ENCODE measurements at regions not wholly inside any gene's neighbourhood (a gene's known extent, or its start where the extent isn't known, plus 50 kb on each side); places are given as distances from the start of the nearest gene placed in this dataset.

DNA sequence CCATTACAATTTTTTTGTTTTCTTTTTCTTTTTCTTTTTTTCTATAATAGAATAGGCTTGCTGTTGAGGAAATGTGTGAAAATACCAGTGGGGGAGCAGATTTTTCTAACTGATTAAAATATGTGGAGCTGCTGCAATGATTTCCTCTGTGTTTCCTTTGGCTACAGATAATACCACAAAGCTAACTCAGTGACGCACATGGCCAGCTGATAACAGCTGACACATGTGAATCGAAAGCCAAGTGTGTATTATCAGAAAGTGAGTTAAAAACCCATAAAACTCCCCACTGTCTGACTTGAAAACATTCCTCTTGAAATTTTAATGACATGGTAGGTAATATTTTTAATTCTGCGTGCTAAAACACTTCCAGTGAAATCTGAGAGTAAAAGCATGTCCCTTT is 70.8 kb upstream of the AHI1 start:
- H3K27ac ChIP-seq (ENCODE audit: low read depth in 1 of 2, low read length in 2 of 2) = no peak overlapping the region
- no peaks in the 10 kb centered on the region for H3K9me3 ChIP-seq (ENCODE audit: control insufficient read depth in 4 of 4, low read length in 3 of 4)
- peak overlapping the region in 1 of 2 donors; percentile 49 for H3K9ac ChIP-seq (ENCODE audit: low read depth in 1 of 2, low read length in 2 of 2)
- H3K27me3 ChIP-seq (ENCODE audit: control insufficient read depth in 4 of 4, insufficient read depth in 4 of 4, low read length in 3 of 4) = no peaks in the 10 kb centered on the region
- H3K4me1 ChIP-seq (ENCODE audit: control insufficient read depth in 4 of 4, insufficient read depth in 4 of 4, low read length in 3 of 4) = peaks cover 0 to 1% (median 0%) of the 10 kb centered on the region in 4 donors
- no peak for DNase-seq (ENCODE audit: low spot score)
- no peaks in the 10 kb centered on the region for H3K36me3 ChIP-seq (ENCODE audit: control insufficient read depth in 4 of 4, insufficient read depth in 3 of 4, low read depth in 1 of 4, low read length in 3 of 4)
- TF ChIP-seq, protein P1, sequence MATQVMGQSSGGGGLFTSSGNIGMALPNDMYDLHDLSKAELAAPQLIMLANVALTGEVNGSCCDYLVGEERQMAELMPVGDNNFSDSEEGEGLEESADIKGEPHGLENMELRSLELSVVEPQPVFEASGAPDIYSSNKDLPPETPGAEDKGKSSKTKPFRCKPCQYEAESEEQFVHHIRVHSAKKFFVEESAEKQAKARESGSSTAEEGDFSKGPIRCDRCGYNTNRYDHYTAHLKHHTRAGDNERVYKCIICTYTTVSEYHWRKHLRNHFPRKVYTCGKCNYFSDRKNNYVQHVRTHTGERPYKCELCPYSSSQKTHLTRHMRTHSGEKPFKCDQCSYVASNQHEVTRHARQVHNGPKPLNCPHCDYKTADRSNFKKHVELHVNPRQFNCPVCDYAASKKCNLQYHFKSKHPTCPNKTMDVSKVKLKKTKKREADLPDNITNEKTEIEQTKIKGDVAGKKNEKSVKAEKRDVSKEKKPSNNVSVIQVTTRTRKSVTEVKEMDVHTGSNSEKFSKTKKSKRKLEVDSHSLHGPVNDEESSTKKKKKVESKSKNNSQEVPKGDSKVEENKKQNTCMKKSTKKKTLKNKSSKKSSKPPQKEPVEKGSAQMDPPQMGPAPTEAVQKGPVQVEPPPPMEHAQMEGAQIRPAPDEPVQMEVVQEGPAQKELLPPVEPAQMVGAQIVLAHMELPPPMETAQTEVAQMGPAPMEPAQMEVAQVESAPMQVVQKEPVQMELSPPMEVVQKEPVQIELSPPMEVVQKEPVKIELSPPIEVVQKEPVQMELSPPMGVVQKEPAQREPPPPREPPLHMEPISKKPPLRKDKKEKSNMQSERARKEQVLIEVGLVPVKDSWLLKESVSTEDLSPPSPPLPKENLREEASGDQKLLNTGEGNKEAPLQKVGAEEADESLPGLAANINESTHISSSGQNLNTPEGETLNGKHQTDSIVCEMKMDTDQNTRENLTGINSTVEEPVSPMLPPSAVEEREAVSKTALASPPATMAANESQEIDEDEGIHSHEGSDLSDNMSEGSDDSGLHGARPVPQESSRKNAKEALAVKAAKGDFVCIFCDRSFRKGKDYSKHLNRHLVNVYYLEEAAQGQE (IDR thresholded peaks at IDR 0.05) = no peak
- TF ChIP-seq, protein P2, sequence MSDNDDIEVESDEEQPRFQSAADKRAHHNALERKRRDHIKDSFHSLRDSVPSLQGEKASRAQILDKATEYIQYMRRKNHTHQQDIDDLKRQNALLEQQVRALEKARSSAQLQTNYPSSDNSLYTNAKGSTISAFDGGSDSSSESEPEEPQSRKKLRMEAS (IDR thresholded peaks at IDR 0.05) = peak; percentile 48
- TF ChIP-seq RAD21 (IDR thresholded peaks at IDR 0.05) = peak in 1 of 2 donors; percentile 25
- WGBS = 29% methylated on average over 3 of the region's 3 CpGs
- no peak overlapping the region for H3K4me3 ChIP-seq (ENCODE audit: low read depth in 1 of 3, low read length in 3 of 3)

DNA sequence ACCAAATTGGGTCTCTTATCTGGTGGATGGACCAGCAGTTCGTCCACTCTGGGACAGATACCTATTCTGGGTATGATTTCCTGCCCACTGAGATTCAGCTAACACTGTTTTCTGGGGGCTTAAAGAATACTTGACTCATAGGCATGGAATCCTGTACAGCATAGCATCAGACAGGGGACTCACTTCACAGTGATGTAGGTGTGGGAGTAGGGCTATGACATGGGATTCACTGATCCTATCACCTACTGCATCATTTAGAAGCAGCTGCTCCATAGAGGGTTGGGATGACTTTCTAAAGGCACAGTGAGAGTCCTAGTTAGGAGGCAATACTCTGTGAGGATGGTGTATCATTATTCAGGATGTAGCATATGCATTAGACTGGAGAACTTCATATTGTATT is 74.5 kb upstream of the AHI1 start:
- 71% methylated on average over 1 of the region's 1 CpG for WGBS
- Histone ChIP-seq H3K9me3 (ENCODE audit: control insufficient read depth in 4 of 4, low read length in 3 of 4) (no peaks in the 10 kb centered on the region), H3K4me3 (ENCODE audit: low read depth in 1 of 3, low read length in 3 of 3) (no peak overlapping the region), H3K36me3 (ENCODE audit: control insufficient read depth in 4 of 4, insufficient read depth in 3 of 4, low read depth in 1 of 4, low read length in 3 of 4) (no peaks in the 10 kb centered on the region), H3K27ac (ENCODE audit: low read depth in 1 of 2, low read length in 2 of 2) (no peak overlapping the region), H3K9ac (ENCODE audit: low read depth in 1 of 2, low read length in 2 of 2) (no peak overlapping the region), H3K27me3 (ENCODE audit: control insufficient read depth in 4 of 4, insufficient read depth in 4 of 4, low read length in 3 of 4) (no peaks in the 10 kb centered on the region), H3K4me1 (ENCODE audit: control insufficient read depth in 4 of 4, insufficient read depth in 4 of 4, low read length in 3 of 4) (peaks cover 0 to 1% (median 0%) of the 10 kb centered on the region in 4 donors)
- no peak for DNase-seq (ENCODE audit: low spot score)
- no peak for TF ChIP-seq ZBTB33 (IDR thresholded peaks at IDR 0.05)
- no peak for TF ChIP-seq FOXA2 (IDR thresholded peaks at IDR 0.05)
- TF ChIP-seq HNF4A (conservative IDR thresholded peaks at IDR 0.05) = no peak

DNA sequence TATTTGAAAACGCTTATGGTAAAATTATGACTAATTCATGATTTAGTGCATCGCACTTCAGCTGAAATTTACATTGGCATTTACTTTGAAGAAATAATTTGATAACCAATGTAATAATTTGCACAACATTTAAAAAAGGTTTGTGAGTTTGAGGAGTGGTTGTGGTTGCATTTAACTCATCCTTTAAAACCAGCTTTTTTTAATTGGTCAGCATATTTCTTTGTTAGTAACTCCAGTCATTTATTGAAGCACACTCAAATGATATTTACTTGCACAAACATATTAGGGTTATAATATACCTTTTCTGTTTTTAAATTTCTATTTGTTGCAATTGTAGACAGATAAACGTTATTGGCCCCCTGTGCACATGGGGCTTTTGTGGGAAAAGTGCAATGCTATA is 78.1 kb upstream of the AHI1 start:
- 82% methylated on average over 3 of the region's 3 CpGs for WGBS

More for the DNA sequence above, 78.1 kb upstream of the AHI1 start:
- DNase-seq (ENCODE audit: low spot score) = no peak
- Histone ChIP-seq H3K4me1 (ENCODE audit: control insufficient read depth in 4 of 4, insufficient read depth in 4 of 4, low read length in 3 of 4) (no peaks in the 10 kb centered on the region), H3K27ac (ENCODE audit: low read depth in 1 of 2, low read length in 2 of 2) (no peak overlapping the region), H3K4me3 (ENCODE audit: low read depth in 1 of 3, low read length in 3 of 3) (no peak overlapping the region), H3K9ac (ENCODE audit: low read depth in 1 of 2, low read length in 2 of 2) (no peak overlapping the region), H3K36me3 (ENCODE audit: control insufficient read depth in 4 of 4, insufficient read depth in 3 of 4, low read depth in 1 of 4, low read length in 3 of 4) (no peaks in the 10 kb centered on the region), H3K9me3 (ENCODE audit: control insufficient read depth in 4 of 4, low read length in 3 of 4) (no peaks in the 10 kb centered on the region), H3K27me3 (ENCODE audit: control insufficient read depth in 4 of 4, insufficient read depth in 4 of 4, low read length in 3 of 4) (no peaks in the 10 kb centered on the region)
- TF ChIP-seq GABPA (IDR thresholded peaks at IDR 0.05 in 1 of 2, conservative IDR thresholded peaks at IDR 0.05 in 1 of 2) (no peak), FOXA2 (IDR thresholded peaks at IDR 0.05) (no peak), RXRA (IDR thresholded peaks at IDR 0.05) (no peak), ZBTB33 (IDR thresholded peaks at IDR 0.05) (no peak), JUND (IDR thresholded peaks at IDR 0.05) (no peak), HNF4A (conservative IDR thresholded peaks at IDR 0.05) (no peak), TAF1 (conservative IDR thresholded peaks at IDR 0.05) (no peak), HNF4G (IDR thresholded peaks at IDR 0.05) (no peak), EGR1 (IDR thresholded peaks at IDR 0.05; ENCODE audit: low read depth in 2 of 2) (no peak), SP1 (IDR thresholded peaks at IDR 0.05) (no peak)
- TF ChIP-seq, protein P1 (IDR thresholded peaks at IDR 0.05) = no peak
- TF ChIP-seq, protein P2 (IDR thresholded peaks at IDR 0.05) = no peak
